ENCODE measurements at regions not wholly inside any gene's neighbourhood (a gene's known extent, or its start where the extent isn't known, plus 50 kb on each side); places are given as distances from the start of the nearest gene placed in this dataset.

DNA sequence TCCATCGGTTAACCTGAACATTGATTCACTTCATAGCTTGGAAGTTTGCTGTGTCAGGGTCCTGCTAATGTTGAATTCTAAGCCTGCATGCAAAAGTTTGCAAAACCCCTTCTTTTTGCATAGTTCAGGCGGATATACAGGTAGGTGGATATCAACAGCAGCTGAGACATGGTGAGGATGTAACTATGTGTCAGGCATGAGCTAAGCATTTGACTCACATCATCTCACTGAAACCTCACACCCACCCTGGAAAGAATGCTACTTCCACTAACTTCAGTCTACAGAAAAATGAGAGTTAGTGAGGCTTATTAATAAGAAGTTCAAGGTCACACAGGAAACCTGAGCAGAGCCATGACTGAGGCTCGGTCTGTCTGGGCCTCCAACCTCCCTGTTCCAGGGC is 276.9 kb downstream of the BMP7 start:
- DNase-seq (ENCODE audit: low read depth), result no peak
- TF ChIP-seq, protein P1, sequence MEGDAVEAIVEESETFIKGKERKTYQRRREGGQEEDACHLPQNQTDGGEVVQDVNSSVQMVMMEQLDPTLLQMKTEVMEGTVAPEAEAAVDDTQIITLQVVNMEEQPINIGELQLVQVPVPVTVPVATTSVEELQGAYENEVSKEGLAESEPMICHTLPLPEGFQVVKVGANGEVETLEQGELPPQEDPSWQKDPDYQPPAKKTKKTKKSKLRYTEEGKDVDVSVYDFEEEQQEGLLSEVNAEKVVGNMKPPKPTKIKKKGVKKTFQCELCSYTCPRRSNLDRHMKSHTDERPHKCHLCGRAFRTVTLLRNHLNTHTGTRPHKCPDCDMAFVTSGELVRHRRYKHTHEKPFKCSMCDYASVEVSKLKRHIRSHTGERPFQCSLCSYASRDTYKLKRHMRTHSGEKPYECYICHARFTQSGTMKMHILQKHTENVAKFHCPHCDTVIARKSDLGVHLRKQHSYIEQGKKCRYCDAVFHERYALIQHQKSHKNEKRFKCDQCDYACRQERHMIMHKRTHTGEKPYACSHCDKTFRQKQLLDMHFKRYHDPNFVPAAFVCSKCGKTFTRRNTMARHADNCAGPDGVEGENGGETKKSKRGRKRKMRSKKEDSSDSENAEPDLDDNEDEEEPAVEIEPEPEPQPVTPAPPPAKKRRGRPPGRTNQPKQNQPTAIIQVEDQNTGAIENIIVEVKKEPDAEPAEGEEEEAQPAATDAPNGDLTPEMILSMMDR (IDR thresholded peaks at IDR 0.05; ENCODE audit: control insufficient read depth, insufficient read depth, low read depth, low read length, missing control alignments), result no peak
- H3K4me3 ChIP-seq (ENCODE audit: control insufficient read depth, low read depth, low read length), result no peak overlapping the region

DNA sequence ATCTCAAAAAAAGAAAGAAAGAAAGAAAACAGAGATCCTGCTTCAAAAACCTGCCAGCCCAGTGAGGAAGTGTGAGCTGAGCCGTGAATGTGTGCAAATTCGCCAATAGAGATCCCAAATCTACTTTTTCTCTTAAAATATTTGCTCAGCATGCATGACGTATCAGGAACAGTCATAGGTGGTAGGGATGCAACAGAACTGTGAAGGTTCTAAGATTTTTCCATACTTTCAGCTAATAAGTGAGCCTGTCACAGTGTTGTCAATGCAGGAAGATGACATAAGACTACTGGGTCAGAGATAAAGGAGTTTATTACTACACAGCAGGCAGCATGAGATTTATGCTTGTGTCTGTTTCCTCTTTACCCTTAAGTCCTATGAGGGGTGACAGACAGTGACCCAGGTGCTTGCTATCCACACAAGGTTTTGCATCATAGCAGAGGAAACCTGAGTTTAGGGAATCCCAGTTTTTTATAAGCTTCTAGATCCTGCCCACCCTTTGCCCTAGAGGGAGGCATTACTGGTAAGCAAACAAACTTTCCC is 273.4 kb downstream of the BMP7 start:
- no peak for DNase-seq (ENCODE audit: low read depth)

DNA sequence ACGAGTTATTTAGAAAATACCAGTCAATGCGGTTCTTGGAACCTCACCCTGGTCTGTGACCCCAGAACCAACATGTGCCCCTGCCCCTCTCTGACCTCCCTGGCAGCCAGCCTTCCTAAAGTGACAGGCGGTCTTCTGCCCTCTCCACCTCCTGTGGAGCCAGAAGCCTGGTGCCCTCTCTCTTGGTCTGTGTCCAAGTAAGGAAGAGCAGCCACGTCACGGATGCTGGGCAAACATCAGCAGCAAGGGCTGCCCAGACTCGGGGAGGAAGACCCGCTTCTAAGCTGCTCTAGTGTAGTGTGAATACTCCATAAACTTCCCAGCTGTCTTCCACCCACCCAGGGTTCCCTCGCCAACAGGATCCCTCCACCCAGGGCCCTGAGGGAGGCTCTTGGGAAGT is 272.4 kb downstream of the BMP7 start:
- TF ChIP-seq, protein P1 (IDR thresholded peaks at IDR 0.05; ENCODE audit: control insufficient read depth, insufficient read depth, low read depth, low read length, missing control alignments), result no peak
- no peak overlapping the region for H3K4me3 ChIP-seq (ENCODE audit: control insufficient read depth, low read depth, low read length)
- DNase-seq (ENCODE audit: low read depth), result no peak

More for the DNA sequence above, 273.4 kb downstream of the BMP7 start:
- TF ChIP-seq, protein P1 (IDR thresholded peaks at IDR 0.05; ENCODE audit: control insufficient read depth, insufficient read depth, low read depth, low read length, missing control alignments), result no peak
- no peak overlapping the region for H3K4me3 ChIP-seq (ENCODE audit: control insufficient read depth, low read depth, low read length)

DNA sequence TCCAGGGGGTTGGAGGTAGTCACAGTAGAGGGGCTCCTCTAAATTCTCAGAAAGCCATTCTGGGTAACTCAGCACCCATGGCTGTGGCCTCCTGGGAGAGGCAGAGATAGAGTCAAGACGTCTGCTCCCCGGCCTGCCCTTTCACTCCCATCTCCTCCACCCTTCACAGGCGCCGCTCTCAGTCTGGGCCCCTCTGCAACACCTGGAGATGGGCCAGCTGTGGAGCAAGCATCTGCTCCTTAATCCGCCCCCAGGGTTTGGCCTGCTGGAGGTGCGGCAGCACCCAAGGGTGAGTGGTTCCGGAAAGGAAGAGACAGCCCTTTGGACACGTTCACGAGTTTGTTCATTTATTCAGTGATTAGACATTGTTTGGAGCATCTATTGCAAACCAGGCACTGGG is 271.3 kb downstream of the BMP7 start:
- no peak for DNase-seq (ENCODE audit: low read depth)
- TF ChIP-seq, protein P1 (IDR thresholded peaks at IDR 0.05; ENCODE audit: control insufficient read depth, insufficient read depth, low read depth, low read length, missing control alignments), result no peak
- no peak overlapping the region for H3K4me3 ChIP-seq (ENCODE audit: control insufficient read depth, low read depth, low read length)

DNA sequence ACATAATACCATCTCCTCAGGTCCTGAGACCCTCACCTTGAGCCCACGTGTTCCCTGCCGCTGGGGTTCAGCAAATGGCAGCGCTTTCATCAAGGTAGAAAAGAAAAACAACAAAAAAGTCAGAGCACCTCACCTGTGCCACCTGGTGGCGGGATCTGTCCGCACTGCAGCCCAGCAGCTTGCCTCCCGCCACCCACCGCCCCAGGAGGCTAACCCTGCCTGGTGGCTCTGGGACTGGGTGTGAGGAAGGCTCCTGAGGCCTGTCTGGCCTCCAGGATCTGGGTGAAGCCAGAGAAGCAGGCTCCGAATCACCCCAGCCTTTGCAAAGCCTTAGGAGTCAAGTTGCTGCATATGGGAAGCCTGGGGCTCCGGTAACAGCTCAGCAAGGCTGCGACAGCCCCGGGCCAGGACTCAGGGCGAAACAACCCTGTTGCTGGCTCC is 270.8 kb downstream of the BMP7 start:
- DNase-seq (ENCODE audit: low read depth), result no peak
- TF ChIP-seq, protein P1 (IDR thresholded peaks at IDR 0.05; ENCODE audit: control insufficient read depth, insufficient read depth, low read depth, low read length, missing control alignments), result peak; percentile 52
- no peak overlapping the region for H3K4me3 ChIP-seq (ENCODE audit: control insufficient read depth, low read depth, low read length)

DNA sequence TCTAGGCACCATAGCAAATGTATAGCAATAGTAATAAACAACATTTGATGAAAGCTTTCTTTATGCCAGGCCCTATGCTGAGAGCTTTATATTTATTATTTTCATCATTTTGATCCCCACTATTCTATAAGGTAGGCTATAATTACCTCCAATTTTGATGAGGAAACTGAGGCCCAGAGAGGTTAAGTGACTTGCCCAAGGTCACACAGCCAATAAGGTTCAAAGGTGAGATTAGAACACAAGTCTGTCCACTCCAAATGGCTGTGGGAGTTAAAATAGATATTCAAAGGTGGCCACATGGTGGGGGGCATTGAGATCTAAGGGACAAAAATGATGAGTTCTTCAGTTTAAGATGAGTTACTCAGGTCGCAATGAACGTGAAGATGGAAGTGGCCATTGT is 269.9 kb downstream of the BMP7 start:
- TF ChIP-seq, protein P1 (IDR thresholded peaks at IDR 0.05; ENCODE audit: control insufficient read depth, insufficient read depth, low read depth, low read length, missing control alignments), result no peak
- no peak for DNase-seq (ENCODE audit: low read depth)

DNA sequence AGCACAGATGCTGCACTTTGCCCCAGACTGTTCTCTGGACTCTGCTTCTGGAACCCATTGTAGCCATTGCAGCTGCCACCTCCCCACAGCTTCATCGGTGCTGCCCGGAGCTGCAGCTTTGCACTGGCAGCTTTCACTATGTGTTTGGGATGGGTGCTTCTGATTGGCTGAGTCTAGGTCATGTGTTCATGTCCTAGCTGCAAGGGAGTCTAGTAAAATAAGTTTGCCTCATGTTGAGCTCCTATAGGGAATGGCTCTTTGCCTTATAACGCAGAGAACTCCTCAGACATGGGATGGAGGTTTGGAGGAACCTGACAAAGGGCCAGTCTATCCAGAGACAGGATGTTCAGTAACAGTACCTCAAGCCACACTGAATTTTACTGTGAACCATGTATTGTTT is 268.0 kb downstream of the BMP7 start:
- DNase-seq (ENCODE audit: low read depth), result no peak
- TF ChIP-seq, protein P1 (IDR thresholded peaks at IDR 0.05; ENCODE audit: control insufficient read depth, insufficient read depth, low read depth, low read length, missing control alignments), result no peak
- no peak overlapping the region for H3K4me3 ChIP-seq (ENCODE audit: control insufficient read depth, low read depth, low read length)

More for the DNA sequence above, 269.9 kb downstream of the BMP7 start:
- no peak overlapping the region for H3K4me3 ChIP-seq (ENCODE audit: control insufficient read depth, low read depth, low read length)

Measured in AG09309 (cell line).